ENCODE measurements at regions not wholly inside any gene's neighbourhood (a gene's known extent, or its start where the extent isn't known, plus 50 kb on each side); places are given as distances from the start of the nearest gene placed in this dataset.

GRCh38 chr3:110381992-110382391 lies 689.6 kb upstream of the NECTIN3 start:
- Histone ChIP-seq H3K9me3 (no peaks in the 10 kb centered on the region), H3K4me3 (ENCODE audit: low read depth, low read length) (no peak overlapping the region), H3K36me3 (no peaks in the 10 kb centered on the region), H3K4me1 (no peaks in the 10 kb centered on the region), H3K27me3 (no peaks in the 10 kb centered on the region)
- DNase-seq = no peak
- TF ChIP-seq CTCF (IDR thresholded peaks at IDR 0.05; ENCODE audit: low read depth, low read length) = no peak

GRCh38 chr3:110383356-110383755 lies 688.3 kb upstream of the NECTIN3 start:
- no peaks in the 10 kb centered on the region for H3K36me3 ChIP-seq
- no peak for TF ChIP-seq CTCF (IDR thresholded peaks at IDR 0.05; ENCODE audit: low read depth, low read length)
- DNase-seq = no peak
- no peaks in the 10 kb centered on the region for H3K4me1 ChIP-seq
- H3K9me3 ChIP-seq = no peaks in the 10 kb centered on the region
- no peak overlapping the region for H3K4me3 ChIP-seq (ENCODE audit: low read depth, low read length)
- no peaks in the 10 kb centered on the region for H3K27me3 ChIP-seq

GRCh38 chr3:110384601-110385000 lies 687.0 kb upstream of the NECTIN3 start:
- Histone ChIP-seq H3K27me3 (no peaks in the 10 kb centered on the region), H3K36me3 (no peaks in the 10 kb centered on the region), H3K4me1 (no peaks in the 10 kb centered on the region), H3K4me3 (ENCODE audit: low read depth, low read length) (no peak overlapping the region), H3K9me3 (no peaks in the 10 kb centered on the region)
- TF ChIP-seq CTCF (IDR thresholded peaks at IDR 0.05; ENCODE audit: low read depth, low read length) = no peak
- DNase-seq = no peak

GRCh38 chr3:110389005-110389404 lies 682.6 kb upstream of the NECTIN3 start:
- H3K9me3 ChIP-seq = no peaks in the 10 kb centered on the region
- no peaks in the 10 kb centered on the region for H3K36me3 ChIP-seq
- H3K4me1 ChIP-seq = no peaks in the 10 kb centered on the region
- TF ChIP-seq CTCF (IDR thresholded peaks at IDR 0.05; ENCODE audit: low read depth, low read length) = no peak
- no peak for DNase-seq
- H3K4me3 ChIP-seq (ENCODE audit: low read depth, low read length) = no peak overlapping the region
- no peaks in the 10 kb centered on the region for H3K27me3 ChIP-seq

GRCh38 chr3:110390372-110390771 lies 681.2 kb upstream of the NECTIN3 start:
- no peaks in the 10 kb centered on the region for H3K27me3 ChIP-seq
- DNase-seq = no peak
- no peaks in the 10 kb centered on the region for H3K9me3 ChIP-seq
- no peak for TF ChIP-seq CTCF (IDR thresholded peaks at IDR 0.05; ENCODE audit: low read depth, low read length)
- H3K4me1 ChIP-seq = no peaks in the 10 kb centered on the region
- H3K4me3 ChIP-seq (ENCODE audit: low read depth, low read length) = no peak overlapping the region
- H3K36me3 ChIP-seq = no peaks in the 10 kb centered on the region

GRCh38 chr3:110391042-110391441 lies 680.6 kb upstream of the NECTIN3 start:
- no peak overlapping the region for H3K4me3 ChIP-seq (ENCODE audit: low read depth, low read length)
- no peaks in the 10 kb centered on the region for H3K4me1 ChIP-seq
- H3K9me3 ChIP-seq = no peaks in the 10 kb centered on the region
- no peak for DNase-seq
- no peak for TF ChIP-seq CTCF (IDR thresholded peaks at IDR 0.05; ENCODE audit: low read depth, low read length)
- H3K27me3 ChIP-seq = no peaks in the 10 kb centered on the region
- H3K36me3 ChIP-seq = no peaks in the 10 kb centered on the region

All from BE2C (cell line).